ENCODE measurements at regions not wholly inside any gene's neighbourhood (a gene's known extent, or its start where the extent isn't known, plus 50 kb on each side); places are given as distances from the start of the nearest gene placed in this dataset.

- no peak for TF ChIP-seq CTCF (IDR thresholded peaks at IDR 0.05)
- no peak for TF ChIP-seq EP300 (IDR thresholded peaks at IDR 0.05)
Observed at GRCh38 chr4:59983852-59984251, 1216.3 kb upstream of the ADGRL3 start.

Data from tibial nerve (tissue), 4 donors.